ENCODE measurements at regions not wholly inside any gene's neighbourhood (a gene's known extent, or its start where the extent isn't known, plus 50 kb on each side); places are given as distances from the start of the nearest gene placed in this dataset.

DNA sequence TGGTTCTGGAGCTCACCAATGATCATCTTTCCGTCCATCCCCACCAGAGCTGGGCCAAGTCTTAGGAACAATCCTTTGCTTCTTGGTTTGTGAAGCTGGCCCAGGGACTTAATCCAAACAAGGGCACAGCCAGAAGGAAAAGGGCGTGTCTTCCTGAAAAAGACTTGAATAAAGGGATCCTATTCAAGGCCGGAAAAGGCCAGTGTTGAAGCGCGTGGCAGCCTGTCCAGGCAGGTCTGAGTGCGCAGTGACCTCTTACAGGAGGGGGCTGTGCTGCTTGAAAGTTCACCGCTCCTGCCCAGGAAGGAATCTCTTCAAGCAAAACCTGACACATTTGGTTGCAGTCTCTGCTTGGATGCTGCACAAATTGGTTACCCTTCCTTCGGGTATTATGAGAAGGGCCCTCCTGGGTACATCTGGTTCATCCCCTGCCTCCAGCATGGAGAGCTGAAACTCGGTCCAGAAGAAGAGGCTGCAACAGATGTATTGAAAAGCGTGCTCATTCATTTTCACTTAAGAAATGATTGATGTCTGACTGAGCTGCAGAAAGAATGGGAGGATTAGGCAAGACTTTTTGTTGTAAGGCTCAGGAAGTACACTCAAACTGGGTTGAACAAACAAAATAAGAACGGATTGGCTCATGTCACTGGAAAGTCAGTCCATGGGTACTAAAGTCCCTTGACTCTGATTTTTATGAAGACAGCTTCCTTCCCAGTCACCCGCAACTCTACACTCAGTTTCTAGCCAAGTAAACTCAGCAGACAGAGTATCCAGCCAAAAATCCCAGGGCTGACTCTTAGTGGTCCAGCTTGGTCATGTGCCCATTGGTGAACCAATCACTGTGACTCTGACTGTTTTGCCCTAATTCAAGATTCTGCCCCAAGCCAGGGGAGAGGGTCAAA is 136.3 kb downstream of the TFAP2C start:
- TF ChIP-seq, protein P1, sequence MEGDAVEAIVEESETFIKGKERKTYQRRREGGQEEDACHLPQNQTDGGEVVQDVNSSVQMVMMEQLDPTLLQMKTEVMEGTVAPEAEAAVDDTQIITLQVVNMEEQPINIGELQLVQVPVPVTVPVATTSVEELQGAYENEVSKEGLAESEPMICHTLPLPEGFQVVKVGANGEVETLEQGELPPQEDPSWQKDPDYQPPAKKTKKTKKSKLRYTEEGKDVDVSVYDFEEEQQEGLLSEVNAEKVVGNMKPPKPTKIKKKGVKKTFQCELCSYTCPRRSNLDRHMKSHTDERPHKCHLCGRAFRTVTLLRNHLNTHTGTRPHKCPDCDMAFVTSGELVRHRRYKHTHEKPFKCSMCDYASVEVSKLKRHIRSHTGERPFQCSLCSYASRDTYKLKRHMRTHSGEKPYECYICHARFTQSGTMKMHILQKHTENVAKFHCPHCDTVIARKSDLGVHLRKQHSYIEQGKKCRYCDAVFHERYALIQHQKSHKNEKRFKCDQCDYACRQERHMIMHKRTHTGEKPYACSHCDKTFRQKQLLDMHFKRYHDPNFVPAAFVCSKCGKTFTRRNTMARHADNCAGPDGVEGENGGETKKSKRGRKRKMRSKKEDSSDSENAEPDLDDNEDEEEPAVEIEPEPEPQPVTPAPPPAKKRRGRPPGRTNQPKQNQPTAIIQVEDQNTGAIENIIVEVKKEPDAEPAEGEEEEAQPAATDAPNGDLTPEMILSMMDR (IDR thresholded peaks at IDR 0.05): no peak
- TF ChIP-seq POLR2A (IDR thresholded peaks at IDR 0.05) (no peak), EP300 (IDR thresholded peaks at IDR 0.05) (no peak)
